Heart right ventricle (tissue), 16 donors: ENCODE measurements at regions not wholly inside any gene's neighbourhood (a gene's known extent, or its start where the extent isn't known, plus 50 kb on each side); places are given as distances from the start of the nearest gene placed in this dataset.
"Not testable (repeated sequence)": the region's sequence is repeated elsewhere in the genome, so short reads cannot be mapped to it uniquely, and the experiment has no call there.

Experiments used
- ATAC-seq, 8 donors: fragments of 200-7000 bp; cut with Tn5 transposase; one replicate each; pipeline ENCODE4 v1.9.1; 2020; ENCODE audit warnings: mild to moderate bottlenecking in 8 of 8, moderate library complexity in 8 of 8, moderate number of reproducible peaks in 1 of 8
- DNase-seq, 2 donors: peaks; one replicate each; pipeline ENCODE4 v3.0.0-alpha.2; 2020
- H3K27ac ChIP-seq, 10 donors: fragments of 200-600 bp; sonication (generic) in 2 of 10; one replicate each; pipeline versions ENCODE4 v1.5.0 to v1.8.0; 2020 to 2022; ENCODE audit warnings: mild to moderate bottlenecking in 3 of 10
- H3K27me3 ChIP-seq, 7 donors: fragments of 200-600 bp; one replicate each; pipeline ENCODE4 v1.8.0; 2021 to 2022; ENCODE audit warnings: mild to moderate bottlenecking in 2 of 7
- H3K36me3 ChIP-seq, 9 donors: fragments of 200-600 bp; sonication (generic) in 1 of 9; one replicate each; pipeline versions ENCODE4 v1.5.0 to v1.8.0; 2020 to 2022; ENCODE audit warnings: mild to moderate bottlenecking in 2 of 9
- H3K4me1 ChIP-seq, 9 donors: fragments of 200-600 bp; sonication (generic) in 1 of 9; one replicate each; pipeline versions ENCODE4 v1.5.0 to v1.8.0; 2020 to 2022; ENCODE audit warnings: mild to moderate bottlenecking in 4 of 9
- H3K4me3 ChIP-seq, 10 donors: fragments of 200-600 bp; sonication (generic) in 2 of 10; one replicate each; pipeline versions ENCODE4 v1.5.0 to v1.8.0; 2020 to 2022; ENCODE audit warnings: mild to moderate bottlenecking in 7 of 10, moderate library complexity in 2 of 10
- H3K9me3 ChIP-seq, 11 donors: fragments of 200-600 bp in 10 of 11; sonication (generic) in 2 of 11; one replicate each; pipeline versions ENCODE4 v1.5.0 to v1.8.0; 2013 to 2022; ENCODE audit warnings: mild to moderate bottlenecking in 2 of 11, control low read depth in 1 of 11, moderate library complexity in 1 of 11
- WGBS, 2 donors: extraction: QIAGEN DNeasy Blood & Tissue Kit; methylation state at CpG; one replicate each; pipeline ENCODE4 v1.1.7; 2013; ENCODE audit warnings: inconsistent platforms in 1 of 2; 5-methylcytosine and 5-hydroxymethylcytosine counted together
- intact Hi-C, 10 donors: fragments of 100-400 bp; cut with DNase I; formaldehyde crosslinking; loops; one replicate each; pipeline versions ENCODE4 v1.11.1 to v1.14.2; 2022
- TF ChIP-seq, protein P1 (sequence below), 9 donors: fragments of 200-600 bp; sonication (generic) in 2 of 9; IDR thresholded peaks; one replicate each; pipeline versions ENCODE4 v1.5.0 to v1.8.0; 2021 to 2022; ENCODE audit warnings: antibody characterized with exemption in 9 of 9, mild to moderate bottlenecking in 5 of 9, moderate library complexity in 1 of 9
- donor health status: Arrhythmogenic right ventricular cardiomyopathy.
- donor health status: ischemic (EF 13 %, LVEDD 7.1; RV severe dilation, severe dysfunction).
- donor health status: healthy with polysubstance abuse.
- donor health status: DM: no; HTN: yes; CAD: no.
- donor health status: DM: no; HTN: no; CAD: no.
- donor health status: ischemic (EF 25% LVEDD 6.9; RV normal size, moderate dysfunction).
- donor health status: ischemic (EF 25% LVEDD 5.7; RV mildly dilated, moderate dysfunction).
- donor health status: healthy.
- donor health status: DM: yes; HTN: yes; CAD: no.
- donor health status: Ischemic cardiomyopathy.
- donor health status: ischemic (EF 35%, LVEDD 5.7; RV mildly dilated, moderate dysfunction).
- donor health status: nonischemic (EF 11% LVEDD 7.7; RV severe dilation, severe dysfunction).
- donor health status: DM: yes; HTN: yes; CAD: no.
- donor health status: PGD.
- donor health status: ischemic (EF 29% LVEDD 5.4; RV normal size, mild dysfunction).
- donor health status: nonischemic (EF 23%, LVEDD 6.1; RV moderate dilation, normal function).

DNA sequence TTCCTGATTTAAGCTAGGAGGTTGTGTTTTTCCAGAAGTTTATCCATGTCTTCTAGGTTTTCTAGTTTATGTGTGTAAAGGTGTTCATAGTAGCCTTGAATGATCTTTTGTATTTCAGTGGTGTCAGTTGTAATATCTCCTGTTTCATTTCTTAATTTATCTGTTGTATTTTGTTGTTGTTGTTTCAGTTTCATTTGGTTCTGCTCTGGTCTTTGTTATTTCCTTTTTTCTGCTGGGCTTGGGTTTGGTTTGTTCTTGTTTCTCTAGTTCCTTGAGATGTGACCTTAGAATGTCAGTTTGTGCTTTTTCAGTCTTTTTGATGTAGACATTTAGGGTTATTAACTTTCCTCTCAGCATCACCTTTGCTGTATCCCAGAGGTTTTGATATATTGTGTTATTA, 62.8 kb downstream of the SCP2D1 start:
- H3K4me1 ChIP-seq, intact Hi-C loops, H3K27ac ChIP-seq, DNase-seq, H3K4me3 ChIP-seq, H3K27me3 ChIP-seq, H3K36me3 ChIP-seq, ATAC-seq: not testable (repeated sequence)
- peaks cover 0 to 53% (median 0%) of the 10 kb centered on the region in 11 donors for H3K9me3 ChIP-seq

DNA sequence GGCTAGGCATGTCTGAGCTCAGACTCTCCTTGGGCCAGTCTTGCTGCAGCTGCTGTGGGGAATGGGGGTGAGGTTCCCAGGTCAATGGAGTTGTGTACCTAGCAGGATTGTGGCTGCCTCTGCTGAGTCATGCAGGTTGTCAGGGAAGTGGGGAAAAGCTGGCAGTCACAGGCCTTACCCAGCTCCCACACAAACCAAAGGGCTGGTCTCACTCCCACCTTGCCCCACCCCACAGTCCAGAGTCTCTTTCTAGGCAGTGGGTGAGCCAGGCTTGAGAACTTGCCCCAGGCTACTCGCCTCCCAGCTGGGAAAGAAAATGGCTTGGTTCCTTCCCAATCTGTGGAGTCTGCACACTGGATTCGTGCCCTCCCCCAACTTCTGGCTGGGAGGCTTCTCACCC, 65.7 kb downstream of the SCP2D1 start:
- TF ChIP-seq, protein P1, sequence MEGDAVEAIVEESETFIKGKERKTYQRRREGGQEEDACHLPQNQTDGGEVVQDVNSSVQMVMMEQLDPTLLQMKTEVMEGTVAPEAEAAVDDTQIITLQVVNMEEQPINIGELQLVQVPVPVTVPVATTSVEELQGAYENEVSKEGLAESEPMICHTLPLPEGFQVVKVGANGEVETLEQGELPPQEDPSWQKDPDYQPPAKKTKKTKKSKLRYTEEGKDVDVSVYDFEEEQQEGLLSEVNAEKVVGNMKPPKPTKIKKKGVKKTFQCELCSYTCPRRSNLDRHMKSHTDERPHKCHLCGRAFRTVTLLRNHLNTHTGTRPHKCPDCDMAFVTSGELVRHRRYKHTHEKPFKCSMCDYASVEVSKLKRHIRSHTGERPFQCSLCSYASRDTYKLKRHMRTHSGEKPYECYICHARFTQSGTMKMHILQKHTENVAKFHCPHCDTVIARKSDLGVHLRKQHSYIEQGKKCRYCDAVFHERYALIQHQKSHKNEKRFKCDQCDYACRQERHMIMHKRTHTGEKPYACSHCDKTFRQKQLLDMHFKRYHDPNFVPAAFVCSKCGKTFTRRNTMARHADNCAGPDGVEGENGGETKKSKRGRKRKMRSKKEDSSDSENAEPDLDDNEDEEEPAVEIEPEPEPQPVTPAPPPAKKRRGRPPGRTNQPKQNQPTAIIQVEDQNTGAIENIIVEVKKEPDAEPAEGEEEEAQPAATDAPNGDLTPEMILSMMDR (IDR thresholded peaks at IDR 0.05), result no peak
- Histone ChIP-seq H3K4me3 (no peak overlapping the region), H3K4me1 (no peaks in the 10 kb centered on the region), H3K36me3 (no peaks in the 10 kb centered on the region), H3K9me3 (peaks cover 0 to 38% (median 0%) of the 10 kb centered on the region in 11 donors), H3K27ac (no peak overlapping the region), H3K27me3 (no peaks in the 10 kb centered on the region)
- no peak for ATAC-seq
- intact Hi-C loops, result no loop called here
- WGBS, 2 donors, result 51 to 75% methylated on average over 2 of the region's 2 CpGs
- DNase-seq, result no peak

DNA sequence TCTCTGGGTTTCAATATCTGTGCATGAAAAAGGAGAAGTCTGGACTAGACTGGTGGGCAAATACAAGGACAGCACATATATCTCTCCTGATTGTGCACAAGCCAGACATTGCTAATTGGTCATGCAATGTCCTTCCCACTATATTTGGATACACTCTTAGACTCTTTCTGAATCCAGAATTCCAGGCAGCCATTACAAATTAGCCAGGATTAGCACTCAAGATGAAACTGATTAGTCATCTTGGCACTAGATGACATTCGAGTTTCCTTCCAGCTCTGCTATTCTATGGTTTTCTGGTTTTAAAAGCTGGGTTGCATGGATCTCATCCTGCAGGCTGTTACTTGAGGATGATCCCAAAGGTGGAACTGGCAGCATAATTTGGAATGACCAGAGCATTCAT, 73.2 kb downstream of the SCP2D1 start:
- Histone ChIP-seq H3K4me1 (no peaks in the 10 kb centered on the region), H3K9me3 (peaks cover 0 to 6% (median 0%) of the 10 kb centered on the region in 11 donors), H3K27ac (no peak overlapping the region), H3K36me3 (no peaks in the 10 kb centered on the region), H3K27me3 (peaks cover 0 to 6% (median 0%) of the 10 kb centered on the region in 7 donors), H3K4me3 (no peak overlapping the region)
- TF ChIP-seq, protein P1 (IDR thresholded peaks at IDR 0.05), result no peak
- intact Hi-C loops, result no loop called here
- 50 to 61% methylated on average over 1 of the region's 1 CpG for WGBS, 2 donors
- DNase-seq, result no peak
- ATAC-seq, result no peak

DNA sequence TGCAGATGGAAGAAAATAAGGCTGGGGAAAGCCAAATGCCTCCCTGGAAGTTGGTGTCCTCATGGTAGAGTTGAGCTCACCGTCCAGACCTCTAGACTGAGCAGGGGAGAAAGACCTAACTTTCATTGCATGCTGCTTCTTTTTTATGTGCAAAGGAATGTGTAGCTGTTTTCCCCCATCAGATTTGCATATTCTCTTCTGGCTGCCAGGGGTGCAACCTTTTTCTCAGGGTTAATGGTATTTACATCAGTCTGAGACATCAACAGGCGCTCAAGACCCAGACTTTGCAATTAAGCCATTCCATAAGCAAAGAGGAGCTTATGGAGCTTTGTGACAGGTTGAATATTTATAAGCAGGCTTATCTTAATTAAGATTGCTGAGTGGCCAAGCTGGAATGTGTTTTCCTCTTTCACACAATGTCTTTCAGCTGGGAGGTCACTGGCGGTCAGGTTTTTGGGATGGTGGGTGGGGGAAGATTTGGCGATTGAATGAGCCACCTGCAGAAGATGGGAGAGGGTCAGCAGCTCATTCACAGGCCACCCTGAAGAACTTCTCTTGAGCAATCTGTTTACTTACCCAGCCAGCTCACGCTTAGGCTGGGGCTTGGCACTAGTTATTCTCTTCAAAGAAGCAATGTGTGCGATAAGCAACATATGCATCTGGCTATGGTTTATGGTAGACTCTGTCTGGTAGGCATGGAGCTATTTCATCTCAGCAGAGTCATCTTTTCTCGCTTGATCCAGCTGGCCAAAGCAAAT, 88.6 kb downstream of the SCP2D1 start:
- TF ChIP-seq, protein P1 (IDR thresholded peaks at IDR 0.05), result no peak
- H3K4me1 ChIP-seq, result no peaks in the 10 kb centered on the region
- H3K9me3 ChIP-seq, result peaks cover 0 to 4% (median 0%) of the 10 kb centered on the region in 11 donors
- 75 to 85% methylated on average over 7 of the region's 7 CpGs for WGBS, 2 donors
- H3K27ac ChIP-seq, result no peak overlapping the region
- no peaks in the 10 kb centered on the region for H3K36me3 ChIP-seq
- intact Hi-C loops, result loop anchor here in 7 of 10 donors (5.0 to 10.0 kb wide), 6 partner anchors 293 to 763 kb away; no protein-coding TSS in a partner anchor
- H3K27me3 ChIP-seq, result no peaks in the 10 kb centered on the region
- DNase-seq, result no peak
- no peak for ATAC-seq
- H3K4me3 ChIP-seq, result no peak overlapping the region

DNA sequence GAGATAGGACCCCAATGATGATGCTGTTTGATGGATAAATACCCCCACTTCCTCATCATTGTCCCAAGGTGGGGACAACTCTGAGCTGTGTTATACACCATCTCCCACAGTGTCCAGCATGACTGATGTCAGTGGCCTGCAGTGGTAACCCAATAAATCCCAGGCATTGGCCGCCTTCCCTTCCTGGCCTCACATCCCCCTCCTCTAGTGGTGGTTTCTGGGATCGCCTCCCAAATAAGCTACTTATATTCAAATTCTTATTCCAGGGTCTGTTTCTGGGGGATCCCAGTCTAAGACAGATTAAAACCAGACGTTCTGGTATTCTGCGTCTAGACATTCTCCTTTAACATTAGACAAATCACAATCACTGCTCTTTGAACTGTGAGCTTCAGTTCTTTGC, 90.6 kb downstream of the SCP2D1 start:
- WGBS, 2 donors, result 41 to 62% methylated on average over 4 of the region's 4 CpGs
- H3K36me3 ChIP-seq, result no peaks in the 10 kb centered on the region
- no peak for DNase-seq
- H3K4me1 ChIP-seq, result no peaks in the 10 kb centered on the region
- H3K4me3 ChIP-seq, result no peak overlapping the region
- no peaks in the 10 kb centered on the region for H3K27me3 ChIP-seq
- intact Hi-C loops, result loop anchor here in 7 of 10 donors (2.0 to 10.0 kb wide), 7 partner anchors 291 to 761 kb away; no protein-coding TSS in a partner anchor
- H3K9me3 ChIP-seq, result peaks cover 0 to 4% (median 0%) of the 10 kb centered on the region in 11 donors
- TF ChIP-seq, protein P1 (IDR thresholded peaks at IDR 0.05), result no peak
- H3K27ac ChIP-seq, result no peak overlapping the region
- ATAC-seq, result no peak
